Fibroblast of peridontal ligament (primary cell): ENCODE measurements at regions not wholly inside any gene's neighbourhood (a gene's known extent, or its start where the extent isn't known, plus 50 kb on each side); places are given as distances from the start of the nearest gene placed in this dataset.
A peak's percentile ranks its signal among the peaks of the same experiment; 100 is the strongest.
"Not testable (repeated sequence)": the region's sequence is repeated elsewhere in the genome, so short reads cannot be mapped to it uniquely, and the experiment has no call there.

Experiments
- DNase-seq: peaks from one replicate; pipeline ENCODE4 v3.0.0-alpha.2; 2010; ENCODE audit errors: extremely low read depth

DNA sequence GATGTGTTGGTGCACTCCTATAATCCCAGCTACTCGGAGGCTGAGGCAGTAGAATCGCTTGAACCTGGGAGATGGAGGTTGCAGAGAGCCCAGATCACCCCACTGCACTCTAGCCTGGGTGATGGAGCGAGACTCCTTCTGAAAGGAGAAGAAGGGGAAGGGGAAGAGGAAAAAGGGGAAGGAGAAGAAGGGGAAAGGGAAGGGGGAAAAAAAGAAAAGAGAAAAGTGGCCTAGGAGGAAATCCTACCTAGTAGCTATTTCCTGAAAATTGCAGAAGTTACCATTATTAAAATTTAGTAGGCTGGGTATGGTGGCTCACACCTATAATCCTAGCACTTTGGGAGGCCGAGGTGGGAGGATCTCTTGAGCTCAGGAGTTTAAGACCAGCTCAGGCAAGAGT, 67.4 kb downstream of the ARRDC3 start:
- DNase-seq, result no peak

DNA sequence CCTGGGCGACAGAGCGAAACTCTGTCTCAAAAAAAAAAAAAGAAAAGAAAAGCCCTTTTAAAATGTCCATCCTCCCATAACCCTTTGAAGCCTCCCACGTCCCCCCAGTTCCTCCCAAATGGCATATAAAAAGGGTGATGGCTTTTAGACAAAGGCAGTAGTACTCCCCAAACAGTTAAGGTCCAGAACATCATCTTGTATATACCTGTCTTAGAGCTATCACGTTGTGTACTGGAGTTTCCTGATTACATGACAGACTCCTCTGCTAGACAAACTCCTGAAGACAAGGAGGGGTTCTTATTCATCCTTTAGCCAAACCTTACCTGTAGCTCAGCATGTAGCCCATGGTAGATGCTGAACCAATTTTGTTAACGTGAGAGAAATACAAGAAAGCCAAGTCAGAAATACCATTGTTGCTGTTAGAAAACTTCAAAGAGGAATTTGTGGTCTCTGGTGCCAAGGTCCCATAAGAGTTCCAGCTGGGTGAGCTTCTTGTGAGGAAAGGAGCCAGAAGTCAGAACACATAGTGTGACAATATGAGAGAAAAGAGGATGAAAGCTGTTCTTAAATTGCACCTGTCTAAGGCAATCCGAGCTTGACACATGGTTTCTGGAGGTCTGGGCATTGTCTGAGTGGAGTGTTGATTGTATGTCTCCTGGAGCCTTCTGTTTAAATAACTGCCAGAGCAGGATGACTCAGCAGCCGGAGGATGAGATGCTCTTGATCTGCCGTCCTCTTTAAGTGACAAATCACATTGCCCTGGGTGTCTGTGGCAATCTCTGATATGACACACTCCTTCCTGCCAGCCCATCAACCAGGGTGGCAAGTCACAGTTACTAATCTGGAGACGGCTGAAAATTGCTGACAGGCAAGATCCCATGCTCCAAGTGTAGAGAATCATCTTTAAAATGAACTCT, 69.1 kb downstream of the ARRDC3 start:
- DNase-seq, result peak; percentile 85

DNA sequence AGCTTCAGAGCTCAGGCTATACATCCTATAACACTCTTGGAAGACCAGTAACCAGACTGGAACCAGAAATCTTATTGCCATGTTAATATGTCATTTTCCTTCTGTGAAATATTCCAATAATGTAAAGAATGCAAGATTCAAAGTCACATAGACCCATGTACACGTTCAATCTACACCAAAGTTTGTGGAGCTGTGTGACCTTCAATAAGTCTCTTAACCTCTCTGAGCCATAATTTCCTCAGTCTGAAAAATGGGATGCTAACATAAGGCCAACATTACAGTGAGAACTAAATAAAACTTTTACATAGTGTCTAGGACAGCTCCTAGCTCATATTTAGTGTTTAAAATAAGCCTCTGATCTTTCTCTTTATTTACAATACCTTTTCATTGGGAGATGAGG, 70.4 kb downstream of the ARRDC3 start:
- no peak for DNase-seq

DNA sequence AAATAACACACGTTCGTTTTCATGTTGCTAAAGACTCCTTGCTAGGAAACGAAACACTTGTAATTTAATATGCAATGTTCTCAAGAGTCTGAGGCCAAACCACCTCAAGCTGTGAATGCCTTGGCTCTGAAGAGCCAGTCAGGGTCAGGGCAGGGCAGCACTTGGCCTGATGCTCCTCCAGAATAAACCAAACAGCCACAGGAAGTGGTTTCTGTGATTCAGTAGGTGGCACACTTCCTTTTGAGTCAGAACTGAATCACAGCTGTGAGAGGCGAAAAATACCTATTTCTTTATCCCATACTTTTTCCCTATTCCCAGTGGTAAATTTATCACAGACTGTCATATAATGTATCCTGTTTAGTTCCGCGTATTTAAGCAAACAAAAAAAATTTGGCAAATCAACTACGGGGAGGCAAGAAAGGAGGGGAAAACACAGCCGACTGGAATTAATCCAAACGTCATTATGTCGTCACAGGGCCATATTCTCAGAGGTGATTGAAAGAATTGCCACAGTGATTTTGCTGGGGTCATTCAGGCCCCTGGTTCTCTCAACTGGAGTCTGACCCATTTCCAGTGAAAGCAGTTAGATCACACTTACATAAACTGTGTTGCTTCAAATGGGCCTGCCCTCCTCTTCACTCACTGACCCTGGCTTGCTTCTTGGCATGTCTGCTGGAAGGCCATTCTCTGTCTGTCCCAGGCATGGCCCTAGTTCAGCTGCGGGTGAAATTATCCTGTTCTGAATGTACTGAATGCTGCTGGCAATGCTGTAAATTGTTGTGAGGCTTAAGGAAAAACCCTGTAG, 71.2 kb downstream of the ARRDC3 start:
- peak; percentile 99 for DNase-seq

DNA sequence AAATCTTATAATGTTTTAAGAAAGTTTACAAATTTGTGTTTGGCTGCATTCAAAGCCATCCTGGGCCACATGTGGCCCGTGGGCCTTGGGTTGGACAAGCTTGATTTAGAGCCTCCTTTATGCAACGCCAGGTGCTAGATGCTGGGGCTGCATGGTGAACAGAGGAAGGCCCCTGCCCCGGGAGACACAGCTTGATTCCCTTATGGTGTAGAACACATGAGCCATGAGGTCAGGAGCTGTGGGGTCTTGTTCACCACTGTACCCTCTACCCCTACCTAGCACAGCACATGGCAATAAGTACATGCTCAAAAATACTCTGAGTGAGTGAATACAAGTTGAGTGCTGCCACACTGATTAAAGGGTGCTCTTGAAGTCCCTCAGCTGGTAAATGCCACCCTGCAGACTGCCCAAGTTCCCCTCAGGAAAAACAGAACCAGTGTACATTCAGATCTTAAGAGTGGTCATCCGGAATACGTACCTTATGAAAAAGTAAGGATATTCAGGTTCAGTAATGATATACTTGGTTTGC, 71.9 kb downstream of the ARRDC3 start:
- DNase-seq, result no peak

DNA sequence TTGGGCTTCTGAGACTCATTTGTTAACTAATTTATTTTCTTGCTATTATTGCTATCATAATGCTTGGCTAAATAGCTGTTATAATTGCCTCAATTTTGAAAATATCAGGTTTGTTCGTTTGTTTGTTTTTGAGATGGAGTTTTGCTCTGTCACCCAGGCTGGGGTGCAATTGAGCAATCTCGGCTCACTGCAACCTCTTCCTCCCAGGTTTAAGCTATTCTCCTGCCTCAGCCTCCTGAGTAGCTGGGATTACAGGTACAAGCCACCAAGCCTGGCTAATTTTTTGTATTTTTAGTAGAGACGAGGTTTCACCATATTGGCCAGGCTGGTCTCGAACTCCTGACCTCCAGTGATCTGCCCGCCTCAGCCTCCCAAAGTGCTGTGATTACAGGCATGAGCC, 75.0 kb downstream of the ARRDC3 start:
- not testable (repeated sequence) for DNase-seq

DNA sequence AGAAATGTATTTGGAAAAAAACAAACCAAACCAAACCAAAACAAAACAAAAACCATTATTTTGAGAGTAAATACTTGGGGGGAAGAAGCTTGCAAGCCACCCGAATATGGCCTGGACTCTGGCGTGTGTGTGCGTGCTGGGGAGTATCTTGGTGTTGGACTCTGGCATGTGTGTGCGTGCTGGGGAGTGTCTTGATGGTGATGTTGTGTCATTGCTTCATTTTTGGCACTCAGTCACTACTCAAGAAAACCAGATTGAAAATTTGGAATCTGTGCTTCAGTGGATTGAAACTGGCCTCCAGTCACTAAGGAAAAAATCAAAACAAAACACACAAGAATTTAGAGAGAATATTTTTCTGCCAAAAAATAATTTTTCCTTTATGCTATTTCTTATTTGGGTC, 76.1 kb downstream of the ARRDC3 start:
- peak; percentile 96 for DNase-seq

DNA sequence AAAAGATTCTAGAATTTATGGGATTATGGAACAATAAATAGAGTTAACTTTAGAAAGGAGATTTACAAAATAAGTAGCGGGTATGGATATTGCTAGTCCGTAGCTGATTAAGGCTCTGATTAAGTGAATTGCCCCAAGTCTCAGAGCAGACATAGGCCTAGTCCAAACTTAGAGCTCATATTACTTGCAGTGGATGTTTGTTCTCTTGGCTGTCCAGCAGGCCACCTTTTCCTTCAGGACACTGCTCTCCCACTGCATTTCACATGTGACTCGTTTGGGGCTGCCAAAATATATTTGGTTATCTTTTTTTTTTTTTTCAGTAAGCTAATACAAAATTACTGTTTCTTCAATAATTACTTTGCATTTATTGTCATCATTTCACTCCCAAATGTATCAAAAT, 76.6 kb downstream of the ARRDC3 start:
- DNase-seq, result peak; percentile 25

DNA sequence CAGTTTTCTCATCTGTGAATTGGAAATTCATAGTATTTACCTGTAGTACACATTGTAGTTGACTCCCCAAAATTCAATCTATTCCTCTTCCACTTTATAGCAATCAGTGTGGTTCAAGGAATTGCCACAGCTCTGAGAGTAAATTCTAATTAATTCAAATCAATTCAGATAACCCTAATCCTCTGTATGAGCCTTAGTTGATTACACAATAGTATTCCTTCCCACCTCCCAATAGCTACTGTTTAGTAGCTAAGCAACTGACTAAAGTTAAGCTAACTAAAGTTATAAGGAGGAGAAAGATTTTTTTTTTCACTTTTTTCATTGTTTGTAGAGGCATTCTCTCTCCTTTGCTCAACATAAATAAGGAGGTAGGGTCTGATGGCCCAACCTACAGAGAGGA, 77.5 kb downstream of the ARRDC3 start:
- no peak for DNase-seq

DNA sequence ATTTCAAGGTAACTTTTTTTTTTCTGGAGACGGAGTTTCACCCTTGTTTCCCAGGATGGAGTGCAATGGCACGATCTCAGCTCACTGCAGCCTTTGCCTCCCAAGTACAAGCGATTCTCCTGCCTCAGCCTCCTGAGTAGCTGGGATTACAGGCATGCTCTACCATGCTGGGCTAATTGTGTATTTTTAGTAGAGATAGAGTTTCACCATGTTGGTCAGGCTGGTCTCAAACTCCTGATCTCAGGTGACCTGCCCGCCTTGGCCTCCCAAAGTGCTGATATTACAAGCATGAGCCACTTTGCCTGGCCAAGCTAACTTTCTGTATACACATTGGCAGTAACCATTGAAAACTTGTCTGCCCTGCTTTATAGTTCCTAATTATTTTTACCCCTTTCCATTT, 79.1 kb downstream of the ARRDC3 start:
- not testable (repeated sequence) for DNase-seq

DNA sequence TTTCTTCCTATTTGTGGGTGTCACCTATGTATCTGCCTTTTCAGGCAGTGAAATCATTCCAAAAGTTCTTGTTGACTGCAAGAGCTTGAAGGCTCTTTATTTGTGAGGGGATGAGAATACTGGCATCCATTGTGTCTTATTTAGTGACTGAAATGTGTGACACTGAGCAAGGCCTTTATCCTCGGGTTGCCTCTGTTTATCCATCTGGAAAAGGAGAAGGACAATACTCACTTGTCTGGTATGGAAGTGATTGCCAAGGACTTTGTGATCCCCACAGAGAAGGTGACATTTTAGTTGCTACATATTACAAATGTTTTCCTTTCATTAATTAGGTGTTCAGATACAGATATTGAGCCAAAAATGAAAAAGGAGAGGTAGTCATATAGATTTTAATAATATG, 80.2 kb downstream of the ARRDC3 start:
- DNase-seq, result no peak

DNA sequence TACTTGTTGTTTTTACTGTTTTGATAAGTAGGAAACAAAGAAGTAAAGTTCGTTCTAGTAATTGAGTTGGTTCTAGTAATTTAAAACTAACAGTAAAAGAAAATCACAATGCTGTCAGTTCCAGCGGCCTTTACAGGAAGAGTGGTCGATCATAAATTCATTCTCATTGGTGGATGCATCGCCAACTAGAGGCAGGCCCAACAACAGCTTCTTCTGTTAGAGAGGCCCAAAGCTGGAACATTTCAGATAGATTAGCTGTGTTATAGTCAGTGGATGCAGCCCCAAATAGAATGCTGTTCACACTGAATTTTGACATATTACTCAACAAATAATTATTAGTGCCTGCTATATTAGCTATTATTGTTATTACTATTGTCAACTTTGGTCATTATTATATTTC, 80.8 kb downstream of the ARRDC3 start:
- no peak for DNase-seq

DNA sequence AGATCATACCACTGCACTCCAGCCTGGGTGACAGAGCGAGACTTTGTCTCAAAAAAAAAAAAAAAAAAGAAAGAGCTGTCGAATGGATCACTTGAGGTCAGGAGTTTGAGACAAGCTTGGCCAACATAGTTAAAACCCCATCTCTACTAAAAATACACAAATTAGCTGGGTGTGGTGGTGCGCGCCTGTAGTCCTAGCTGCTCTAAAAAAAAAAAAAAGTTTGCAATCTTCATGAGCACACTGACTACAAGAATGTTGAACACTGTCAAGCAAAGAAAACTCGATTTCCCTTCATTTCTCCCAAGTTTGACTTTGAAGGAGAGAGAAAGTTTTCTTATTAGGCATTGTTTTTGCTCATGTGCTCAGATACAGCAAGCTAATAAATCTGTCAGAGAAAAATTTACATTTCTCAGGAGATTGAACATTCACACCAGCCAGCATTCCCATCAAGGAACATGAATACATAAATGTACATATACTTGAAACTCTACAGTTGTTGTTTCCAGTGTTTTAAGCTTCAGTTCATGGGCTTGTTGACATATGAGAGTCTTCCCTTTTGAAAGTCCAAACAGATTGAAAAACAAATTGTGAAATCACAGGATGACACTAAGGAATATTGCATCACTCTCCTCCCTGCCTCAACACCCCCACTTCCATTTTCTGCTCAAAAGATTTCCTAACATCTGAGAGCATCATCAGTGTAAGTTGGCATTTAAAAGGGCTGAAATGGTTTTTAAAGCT, 81.8 kb downstream of the ARRDC3 start:
- DNase-seq, result peak; percentile 64

DNA sequence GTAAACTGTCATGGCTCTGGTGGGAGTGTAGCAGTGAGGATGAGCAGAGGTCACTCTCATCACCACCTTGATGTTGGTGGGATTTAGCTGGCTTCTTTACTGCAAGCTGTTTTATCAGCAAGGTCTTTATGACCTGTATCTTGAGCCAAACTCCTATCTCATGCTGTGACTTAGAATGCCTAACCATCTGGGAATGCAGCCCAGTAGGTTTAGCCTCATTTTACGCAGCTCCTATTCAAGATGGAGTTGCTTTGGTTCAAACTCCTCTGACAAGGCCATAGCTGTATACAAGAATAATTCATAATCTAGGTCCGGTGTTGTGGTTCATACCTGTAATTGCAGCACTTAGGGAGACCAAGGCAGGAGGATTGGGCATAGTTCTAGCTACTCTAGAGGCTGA, 85.1 kb downstream of the ARRDC3 start:
- no peak for DNase-seq

DNA sequence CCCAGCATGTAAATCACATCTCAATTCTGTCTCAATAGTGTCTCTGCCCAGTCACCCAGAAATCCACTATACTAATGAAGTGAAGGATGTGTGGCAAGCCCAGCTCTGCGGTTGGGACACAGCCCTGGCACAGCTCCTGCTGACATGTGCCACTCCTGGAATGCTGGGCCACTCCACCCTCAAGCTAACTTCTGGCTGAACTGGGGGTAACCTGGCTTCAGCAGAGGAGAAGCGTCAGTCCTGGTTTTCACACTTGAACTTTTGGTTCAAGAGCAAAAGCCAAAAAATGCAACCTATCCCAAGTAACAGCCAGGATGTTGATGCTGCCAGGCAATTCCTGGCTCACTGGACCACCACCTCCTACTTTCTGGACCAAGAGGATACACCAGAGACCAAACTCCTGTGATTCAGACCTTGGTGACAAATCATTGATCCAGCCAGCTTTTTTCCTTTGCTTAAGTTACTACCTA, 86.4 kb downstream of the ARRDC3 start:
- peak; percentile 58 for DNase-seq

DNA sequence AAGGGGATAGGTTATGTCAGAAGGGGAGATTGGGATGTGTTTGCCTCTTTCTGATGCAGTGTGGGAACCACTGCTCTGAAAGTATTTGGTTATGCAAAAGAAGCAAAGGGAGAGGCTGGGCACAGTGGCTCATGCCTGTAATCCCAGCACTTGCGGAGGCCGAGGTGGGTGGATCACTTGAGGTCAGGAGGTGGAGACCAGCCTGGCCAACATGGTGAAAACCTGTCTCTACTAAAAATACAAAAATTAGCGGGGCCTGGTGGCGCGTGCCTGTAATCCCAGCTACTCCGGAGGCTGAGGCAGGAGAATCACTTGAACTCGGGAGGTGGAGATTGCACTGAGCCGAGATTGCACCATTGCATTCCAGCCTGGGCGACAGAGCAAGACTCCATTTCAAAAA, 87.0 kb downstream of the ARRDC3 start:
- not testable (repeated sequence) for DNase-seq

DNA sequence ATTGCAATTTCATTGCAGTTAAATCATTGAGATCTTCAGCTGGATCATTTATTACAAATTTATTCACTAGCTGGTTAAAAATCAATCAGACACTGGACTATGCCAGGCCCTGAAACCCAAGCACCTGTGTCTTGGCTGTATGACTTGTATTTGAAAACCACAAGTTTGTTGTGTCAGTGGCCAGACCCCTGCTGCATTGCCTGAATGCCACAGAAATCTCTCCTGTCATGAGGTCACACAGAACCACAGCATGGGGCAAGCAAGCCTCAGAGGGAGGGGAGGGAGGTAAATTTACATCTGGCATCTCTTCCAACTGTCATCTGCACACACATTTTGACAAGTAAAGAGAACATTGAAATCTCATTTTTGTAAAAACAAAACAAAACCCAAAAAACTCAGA, 90.0 kb downstream of the ARRDC3 start:
- DNase-seq, result peak; percentile 30

DNA sequence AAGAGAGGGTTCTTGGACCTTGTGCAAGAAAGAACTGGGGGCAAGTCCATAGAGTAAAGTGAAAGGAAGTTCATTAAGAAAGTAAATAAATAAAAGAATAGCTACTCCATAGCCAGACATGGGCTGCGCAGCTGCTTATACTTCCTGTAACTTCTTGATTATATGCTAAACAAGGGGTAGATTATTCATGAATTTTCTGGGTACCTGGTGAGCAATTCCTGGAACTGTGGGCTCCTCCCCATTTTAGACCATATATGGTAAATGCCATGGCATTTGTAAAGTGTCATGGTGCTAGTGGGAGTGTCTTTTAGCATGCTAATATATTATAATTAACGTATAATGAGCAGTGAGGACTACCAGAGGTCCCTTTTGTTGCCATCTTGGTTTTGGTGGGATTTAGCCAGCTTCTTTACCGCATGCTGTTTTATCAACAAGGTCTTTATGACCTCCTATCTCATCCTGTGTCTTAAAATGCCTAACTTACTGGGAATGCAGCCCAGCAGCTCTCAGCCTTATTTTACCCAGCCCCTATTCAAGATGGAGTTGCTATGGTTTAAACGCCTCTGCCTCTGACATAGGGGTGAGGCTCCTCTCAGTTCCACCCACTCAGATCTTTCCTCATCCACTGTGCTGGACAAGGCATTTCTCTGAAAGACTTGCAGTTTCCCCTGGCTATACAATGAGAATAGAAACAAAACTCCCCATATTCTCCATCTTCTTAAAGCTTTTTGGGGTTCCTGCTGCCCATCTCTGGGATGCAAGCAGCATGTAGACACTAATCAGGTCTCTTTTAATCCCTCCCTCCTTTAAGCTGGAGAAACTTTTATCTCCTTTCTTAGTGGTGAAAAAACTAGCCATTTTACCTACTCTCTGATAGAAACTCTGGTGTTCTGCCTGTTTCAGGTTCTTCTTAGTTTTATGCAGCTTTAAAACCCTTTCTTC, 91.2 kb downstream of the ARRDC3 start:
- no peak for DNase-seq

DNA sequence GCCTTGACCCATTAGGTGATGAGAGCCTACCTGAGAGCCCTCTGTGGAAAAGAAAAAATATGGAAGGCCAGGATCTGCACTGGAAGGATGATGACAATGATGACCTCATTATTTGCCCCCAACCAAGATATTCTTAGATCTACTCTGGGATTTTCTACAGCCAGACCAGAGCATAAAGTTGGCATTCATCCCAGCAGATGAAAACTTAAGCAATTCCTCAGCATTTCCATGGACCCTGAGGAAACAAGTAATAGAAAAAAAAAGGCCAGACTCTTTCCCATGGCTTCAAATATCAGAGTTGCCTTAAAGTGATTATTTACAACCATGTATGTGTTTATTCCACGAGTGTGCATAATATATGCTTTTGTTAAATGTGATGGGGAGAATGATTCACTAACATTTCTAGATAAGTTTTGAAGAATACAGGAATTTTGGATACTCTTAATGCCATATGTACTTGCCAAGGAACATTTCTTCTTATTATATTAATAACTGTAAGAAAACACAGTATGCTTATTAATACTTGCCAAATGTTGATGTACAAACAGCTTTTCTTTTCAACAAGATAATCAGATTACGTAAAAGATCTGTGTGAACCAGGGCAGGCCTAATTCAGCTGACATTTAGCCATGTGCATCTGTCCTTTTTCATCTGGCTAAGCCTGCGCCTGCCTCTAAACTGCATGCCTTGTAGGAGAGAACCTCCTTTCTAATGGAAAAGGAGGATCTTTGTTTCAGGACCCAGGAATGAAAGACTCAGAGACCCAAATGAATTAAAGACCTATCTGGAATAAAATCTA, 94.8 kb downstream of the ARRDC3 start:
- DNase-seq, result peak; percentile 91

DNA sequence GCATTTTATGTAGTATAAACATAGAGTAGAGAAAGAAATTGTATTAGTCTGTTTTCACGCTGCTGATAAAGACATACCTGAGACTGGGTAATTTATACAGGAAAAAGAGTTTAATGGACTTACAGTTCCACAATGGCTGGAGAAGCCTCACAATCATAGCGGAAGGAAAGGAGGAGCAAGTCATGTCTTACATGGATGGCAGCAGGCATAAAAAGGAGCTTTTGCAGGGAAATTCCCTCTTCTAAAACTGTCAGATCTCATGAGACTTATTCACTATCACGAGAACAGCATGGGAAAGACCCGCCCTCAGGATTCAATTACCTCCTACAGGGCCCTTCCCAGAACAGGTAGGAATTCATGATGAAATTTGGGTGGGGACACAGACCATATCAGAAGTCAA, 98.1 kb downstream of the ARRDC3 start:
- DNase-seq, result not testable (repeated sequence)
